ENCODE measurements at regions not wholly inside any gene's neighbourhood (a gene's known extent, or its start where the extent isn't known, plus 50 kb on each side); places are given as distances from the start of the nearest gene placed in this dataset.

DNA sequence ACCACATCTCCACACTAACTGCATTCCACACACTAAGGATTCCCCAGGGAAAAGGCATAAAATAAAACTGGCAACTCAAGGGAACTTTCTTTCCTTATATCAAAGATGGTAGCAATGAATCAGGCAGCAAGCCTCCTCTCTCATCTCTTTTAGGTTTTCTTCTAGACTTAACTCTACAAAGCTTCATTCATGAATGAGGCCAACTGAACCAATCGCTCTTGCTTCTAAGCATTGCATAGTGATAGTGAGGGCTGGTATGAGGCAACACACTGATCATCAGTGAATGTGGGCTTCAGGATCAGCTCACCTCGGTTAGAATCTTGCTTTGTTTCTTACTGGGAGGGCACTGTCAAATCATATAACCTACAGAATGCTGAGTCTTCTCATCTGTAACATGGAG, 1090.7 kb upstream of the MIR17HG start:
- DNase-seq (ENCODE audit: low spot score) = no peak
- H3K4me1 ChIP-seq (ENCODE audit: insufficient read depth) = peaks cover 11% of the 10 kb centered on the region; the same call in 1 of the 2 replicates
- Mint-ChIP-seq H3K27ac (no peak overlapping the region), H3K9me3 (no peaks in the 10 kb centered on the region; the same call in 1 of the 3 replicates), H3K27me3 (ENCODE audit: insufficient read depth, low read depth, poor library complexity) (no peaks in the 10 kb centered on the region), H3K36me3 (ENCODE audit: low read depth) (peaks cover 6% of the 10 kb centered on the region; the same call in 1 of the 3 replicates), H3K4me1 (peaks cover 16% of the 10 kb centered on the region), H3K4me3 (no peak overlapping the region)
- H3K4me3 ChIP-seq = no peak overlapping the region
- no peaks in the 10 kb centered on the region for H3K79me2 ChIP-seq (replicated peaks; ENCODE audit: insufficient read depth)
- no peaks in the 10 kb centered on the region for H4K20me1 ChIP-seq (replicated peaks; ENCODE audit: insufficient read depth)
- no peaks in the 10 kb centered on the region for H3K36me3 ChIP-seq (ENCODE audit: insufficient read depth)
- H3K27me3 ChIP-seq (ENCODE audit: insufficient read depth) = no peaks in the 10 kb centered on the region
- peaks cover 15% of the 10 kb centered on the region for H3K9me2 ChIP-seq (ENCODE audit: insufficient read depth)
- H3K4me2 ChIP-seq = no peak overlapping the region
- TF ChIP-seq NANOG (IDR thresholded peaks at IDR 0.05; ENCODE audit: borderline replicate concordance) (no peak), STAT1 (IDR thresholded peaks at IDR 0.05; ENCODE audit: unreplicated experiment) (no peak), JUNB (IDR thresholded peaks at IDR 0.05; ENCODE audit: unreplicated experiment) (no peak), POLR2AphosphoS5 (IDR thresholded peaks at IDR 0.05; ENCODE audit: low read depth) (no peak), ZNF462 (CRISPR knock-in tag; IDR thresholded peaks at IDR 0.05) (no peak)
- TF ChIP-seq, protein P1, sequence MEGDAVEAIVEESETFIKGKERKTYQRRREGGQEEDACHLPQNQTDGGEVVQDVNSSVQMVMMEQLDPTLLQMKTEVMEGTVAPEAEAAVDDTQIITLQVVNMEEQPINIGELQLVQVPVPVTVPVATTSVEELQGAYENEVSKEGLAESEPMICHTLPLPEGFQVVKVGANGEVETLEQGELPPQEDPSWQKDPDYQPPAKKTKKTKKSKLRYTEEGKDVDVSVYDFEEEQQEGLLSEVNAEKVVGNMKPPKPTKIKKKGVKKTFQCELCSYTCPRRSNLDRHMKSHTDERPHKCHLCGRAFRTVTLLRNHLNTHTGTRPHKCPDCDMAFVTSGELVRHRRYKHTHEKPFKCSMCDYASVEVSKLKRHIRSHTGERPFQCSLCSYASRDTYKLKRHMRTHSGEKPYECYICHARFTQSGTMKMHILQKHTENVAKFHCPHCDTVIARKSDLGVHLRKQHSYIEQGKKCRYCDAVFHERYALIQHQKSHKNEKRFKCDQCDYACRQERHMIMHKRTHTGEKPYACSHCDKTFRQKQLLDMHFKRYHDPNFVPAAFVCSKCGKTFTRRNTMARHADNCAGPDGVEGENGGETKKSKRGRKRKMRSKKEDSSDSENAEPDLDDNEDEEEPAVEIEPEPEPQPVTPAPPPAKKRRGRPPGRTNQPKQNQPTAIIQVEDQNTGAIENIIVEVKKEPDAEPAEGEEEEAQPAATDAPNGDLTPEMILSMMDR (conservative IDR thresholded peaks at IDR 0.05; ENCODE audit: low read depth in 2 of 2) = no peak
- no peak for ATAC-seq
- H2AFZ ChIP-seq = peak overlapping the region; percentile 18
- no peak overlapping the region for H3K27ac ChIP-seq (ENCODE audit: low read depth)
- no peaks in the 10 kb centered on the region for H3F3A ChIP-seq (replicated peaks; ENCODE audit: low read depth)

All from GM23338 (cell line).